H1 (cell line): ENCODE measurements at regions not wholly inside any gene's neighbourhood (a gene's known extent, or its start where the extent isn't known, plus 50 kb on each side); places are given as distances from the start of the nearest gene placed in this dataset.

Experiments
- CTCF ChIA-PET: fragments of 300-600 bp; sonication (Branson Sonifier 250); formaldehyde crosslinking; loops from one replicate; lab custom pipeline; 2021; ENCODE audit not compliant: partially characterized antibody; lab: Charles Lee
- POLR2A ChIA-PET: fragments of 300-600 bp; sonication (Branson Sonifier 250); formaldehyde crosslinking; loops from one replicate; lab custom pipeline; 2021; ENCODE audit warnings: inconsistent platforms; ENCODE audit not compliant: partially characterized antibody; lab: Charles Lee
- DNase-seq, 2 experiments: peaks; one replicate each; pipeline versions ENCODE4 v3.0.0 to v3.0.0-alpha.2; 2010 to 2022; ENCODE audit warnings: low spot score in 2 of 2, low read depth in 1 of 2, mixed read lengths in 1 of 2
- FAIRE-seq: peaks from 2 replicates; lab custom pipeline; 2011; peaks lifted over from hg19 to GRCh38; lab: Jason Lieb, UNC
- H2AFZ ChIP-seq: 2 replicates; pipeline ENCODE4 v1.8.1; 2012; ENCODE audit warnings: low read length, inconsistent platforms
- H2AK5ac ChIP-seq: 2 replicates; pipeline ENCODE4 v1.6.1; 2013; ENCODE audit warnings: low read depth, low read length
- H2BK120ac ChIP-seq: replicated peaks from 2 replicates; pipeline ENCODE3; 2013; ENCODE audit warnings: low read depth, low read length, inconsistent platforms
- H2BK12ac ChIP-seq: 2 replicates; pipeline ENCODE4 v1.6.1; 2013; ENCODE audit warnings: low read depth, low read length
- H2BK15ac ChIP-seq: 2 replicates; pipeline ENCODE4 v1.6.1; 2013; ENCODE audit warnings: low read length
- H2BK20ac ChIP-seq: 2 replicates; pipeline ENCODE4 v1.6.1; 2013; ENCODE audit warnings: low read length
- H2BK5ac ChIP-seq: 2 replicates; pipeline ENCODE4 v1.6.1; 2013; ENCODE audit warnings: low read depth, low read length
- H3K14ac ChIP-seq: 2 replicates; pipeline ENCODE4 v1.6.1; 2013; ENCODE audit warnings: inconsistent platforms; ENCODE audit not compliant: insufficient read length
- H3K18ac ChIP-seq: 2 replicates; pipeline ENCODE4 v1.6.1; 2013; ENCODE audit warnings: low read length; ENCODE audit errors: extremely low read depth
- H3K23ac ChIP-seq: 2 replicates; pipeline ENCODE4 v1.6.1; 2013; ENCODE audit warnings: inconsistent platforms; ENCODE audit not compliant: insufficient read length
- H3K23me2 ChIP-seq: 2 replicates; pipeline ENCODE4 v1.6.1; 2013; ENCODE audit warnings: low read depth, low read length
- H3K27ac ChIP-seq: 2 replicates; pipeline ENCODE4 v1.6.1; 2011; ENCODE audit warnings: low read depth, low read length, inconsistent platforms
- H3K27me3 ChIP-seq, 4 experiments: replicated peaks in 1 of 4; 1 replicate in 1 of 4; 2 replicates in 3 of 4; pipeline versions ENCODE4 v1.6.1 to v1.8.1; 2011 to 2013; ENCODE audit warnings: low read length in 3 of 4, mild to moderate bottlenecking in 3 of 4, inconsistent platforms in 2 of 4, mixed read lengths in 2 of 4, moderate library complexity in 1 of 4; ENCODE audit not compliant: control insufficient read depth in 3 of 4, insufficient read depth in 3 of 4; ENCODE audit errors: extremely low read depth in 1 of 4
- H3K36me3 ChIP-seq, 4 experiments: 2 replicates each; pipeline versions ENCODE4 v1.6.1 to v1.8.1; 2011 to 2013; ENCODE audit warnings: mild to moderate bottlenecking in 4 of 4, low read length in 3 of 4, moderate library complexity in 2 of 4, control low read depth in 1 of 4, inconsistent platforms in 1 of 4; ENCODE audit not compliant: insufficient read depth in 4 of 4, control insufficient read depth in 2 of 4
- H3K4ac ChIP-seq: replicated peaks from 2 replicates; pipeline ENCODE3; 2013; ENCODE audit warnings: low read length, low read depth, mixed read lengths, inconsistent platforms; ENCODE audit not compliant: insufficient read length
- H3K4me1 ChIP-seq, 4 experiments: replicated peaks in 1 of 4; 1 replicate in 1 of 4; 2 replicates in 3 of 4; pipeline versions ENCODE4 v1.6.1 to v1.8.1; 2011 to 2013; ENCODE audit warnings: low read length in 3 of 4, inconsistent platforms in 2 of 4, mixed read lengths in 1 of 4; ENCODE audit not compliant: insufficient read depth in 4 of 4, control insufficient read depth in 3 of 4
- H3K4me2 ChIP-seq, 2 experiments: 2 replicates each; pipeline versions ENCODE4 v1.6.1 to v1.8.1; 2011 to 2013; ENCODE audit warnings: low read depth in 2 of 2, low read length in 2 of 2, control low read depth in 1 of 2, inconsistent platforms in 1 of 2, mild to moderate bottlenecking in 1 of 2; ENCODE audit not compliant: insufficient read depth in 1 of 2
- H3K4me3 ChIP-seq, 4 experiments: fragments of 200-600, 300-600 bp in 1 of 4; sonication (generic), shearing (Covaris generic), sonication (Bioruptor Twin) in 1 of 4; 2 replicates each; pipeline versions ENCODE4 v1.5.1 to v1.8.1; 2011 to 2016; ENCODE audit warnings: low read length in 4 of 4, low read depth in 3 of 4, control low read depth in 2 of 4, inconsistent platforms in 2 of 4, mild to moderate bottlenecking in 2 of 4, mixed read lengths in 1 of 4, moderate library complexity in 1 of 4; ENCODE audit not compliant: insufficient read depth in 2 of 4; ENCODE audit errors: extremely low read depth in 1 of 4
- H3K56ac ChIP-seq: replicated peaks from 2 replicates; pipeline ENCODE3; 2013; ENCODE audit warnings: low read depth, mild to moderate bottlenecking, mixed read lengths, low read length, inconsistent platforms; ENCODE audit not compliant: insufficient read length
- H3K79me1 ChIP-seq: 2 replicates; pipeline ENCODE4 v1.6.1; 2013; ENCODE audit warnings: low read depth, low read length, control low read depth
- H3K79me2 ChIP-seq, 2 experiments: 2 replicates each; pipeline versions ENCODE4 v1.6.1 to v1.8.1; 2012 to 2013; ENCODE audit warnings: low read length in 2 of 2, mild to moderate bottlenecking in 2 of 2, inconsistent platforms in 1 of 2; ENCODE audit not compliant: insufficient read depth in 2 of 2, control insufficient read depth in 1 of 2
- H3K9ac ChIP-seq, 4 experiments: replicated peaks in 1 of 4; 1 replicate in 1 of 4; 2 replicates in 3 of 4; pipeline versions ENCODE4 v1.6.1 to v1.8.1; 2011 to 2013; ENCODE audit warnings: low read depth in 3 of 4, low read length in 3 of 4, control low read depth in 2 of 4, mild to moderate bottlenecking in 2 of 4, moderate library complexity in 2 of 4, inconsistent platforms in 1 of 4; ENCODE audit errors: extremely low read depth in 1 of 4
- H3K9me3 ChIP-seq, 2 experiments: 2 replicates each; pipeline versions ENCODE4 v1.6.1 to v1.8.1; 2012 to 2013; ENCODE audit warnings: mild to moderate bottlenecking in 2 of 2, moderate library complexity in 2 of 2, control low read depth in 1 of 2, inconsistent platforms in 1 of 2, low read depth in 1 of 2, low read length in 1 of 2, mixed read lengths in 1 of 2; ENCODE audit not compliant: insufficient read depth in 2 of 2
- H4K20me1 ChIP-seq, 2 experiments: replicated peaks in 1 of 2; 2 replicates each; pipeline versions ENCODE3 to v1.8.1; 2011 to 2013; ENCODE audit warnings: inconsistent platforms in 2 of 2, low read length in 2 of 2, mild to moderate bottlenecking in 1 of 2; ENCODE audit not compliant: insufficient read depth in 2 of 2, control insufficient read depth in 1 of 2
- H4K5ac ChIP-seq: 2 replicates; pipeline ENCODE4 v1.6.1; 2013; ENCODE audit warnings: low read length, low read depth, mixed read lengths, inconsistent platforms; ENCODE audit not compliant: insufficient read length
- H4K8ac ChIP-seq: 2 replicates; pipeline ENCODE4 v1.8.0; 2013; ENCODE audit warnings: mild to moderate bottlenecking, moderate library complexity, low read length, inconsistent platforms; ENCODE audit not compliant: insufficient read depth; ENCODE audit errors: extremely low read depth
- H4K91ac ChIP-seq: replicated peaks from 2 replicates; pipeline ENCODE3; 2013; ENCODE audit warnings: low read length, mixed read lengths, inconsistent platforms; ENCODE audit not compliant: insufficient read length
- CREB1 ChIP-seq: IDR thresholded peaks from 2 replicates; pipeline ENCODE4 v1.6.1; 2012; ENCODE audit warnings: inconsistent platforms
- WGBS, 2 experiments: shearing (Covaris generic) in 1 of 2; methylation state at CpG; one replicate each; pipeline versions ENCODE4 v1.1.6 to v1.1.7; 2013 to 2015; ENCODE audit warnings: low lambda C conversion rate in 2 of 2, mixed read lengths in 2 of 2, inconsistent platforms in 1 of 2, low coverage in 1 of 2, missing lambda C conversion rate in 1 of 2; ENCODE audit not compliant: insufficient replicate concordance in 2 of 2, insufficient coverage in 1 of 2, insufficient read length in 1 of 2; ENCODE audit errors: extremely low coverage in 1 of 2, missing lambda C conversion rate in 1 of 2; 5-methylcytosine and 5-hydroxymethylcytosine counted together

DNA sequence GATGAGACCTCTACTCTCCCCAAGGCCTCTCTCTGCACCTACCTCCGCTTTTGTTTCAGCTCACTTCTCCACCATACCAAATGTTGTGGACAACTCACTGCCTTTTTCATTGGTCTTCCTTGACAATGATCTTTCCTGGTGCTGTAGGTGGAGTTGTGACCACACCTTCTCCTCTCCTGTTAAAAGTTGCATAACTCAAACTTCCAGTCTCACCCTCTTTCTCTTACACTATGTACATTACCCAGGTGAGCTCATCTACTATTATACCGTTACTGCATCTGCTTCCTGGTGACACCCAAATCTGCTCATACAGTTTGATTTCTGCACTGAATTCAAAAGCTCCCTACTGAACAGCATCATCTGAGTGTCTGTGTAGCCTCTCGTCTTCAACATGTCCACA lies 542.8 kb downstream of the GALC start:
- CTCF ChIA-PET, result interaction anchor here (1.4 kb wide), 1 partner anchor 8 kb away, joined by 3 read pairs; no protein-coding TSS in a partner anchor

More for the DNA sequence above, 542.8 kb downstream of the GALC start:
- Histone ChIP-seq H3K23me2 (no peaks in the 10 kb centered on the region), H3K23ac (no peak overlapping the region), H3K9me3 (no peaks in the 10 kb centered on the region), H4K8ac (no peak overlapping the region), H2BK12ac (no peak overlapping the region), H3K79me1 (no peaks in the 10 kb centered on the region), H3K4me2 (no peak overlapping the region), H2BK20ac (no peak overlapping the region), H3K18ac (no peak overlapping the region), H2BK15ac (no peak overlapping the region), H2AK5ac (no peak overlapping the region), H3K4me3 (no peak overlapping the region), H2BK120ac (no peak overlapping the region), H2BK5ac (no peak overlapping the region), H3K27me3 (no peaks in the 10 kb centered on the region), H3K27ac (no peak overlapping the region), H3K56ac (no peak overlapping the region), H4K20me1 (no peaks in the 10 kb centered on the region), H3K9ac (no peak overlapping the region), H3K14ac (no peak overlapping the region), H4K91ac (no peak overlapping the region), H4K5ac (no peak overlapping the region), H3K4me1 (no peaks in the 10 kb centered on the region), H3K4ac (no peak overlapping the region), H3K79me2 (no peaks in the 10 kb centered on the region), H2AFZ (no peak overlapping the region), H3K36me3 (no peaks in the 10 kb centered on the region)
- POLR2A ChIA-PET, result no interaction called here
- DNase-seq (no peak), FAIRE-seq (no peak)
- WGBS, 2 experiments, result 94% methylated on average over 3 of the region's 3 CpGs; no CpG with 5 or more reads in 1 of the 2 experiments
- TF ChIP-seq CREB1, result no peak
